WI38 (cell line): ENCODE measurements at regions not wholly inside any gene's neighbourhood (a gene's known extent, or its start where the extent isn't known, plus 50 kb on each side); places are given as distances from the start of the nearest gene placed in this dataset.

Source experiments
- H3K4me3 ChIP-seq: 2 replicates; pipeline ENCODE4 v1.5.1; 2011; ENCODE audit warnings: low read depth, mild to moderate bottlenecking, control low read depth, low read length
- CTCF ChIP-seq: IDR thresholded peaks from 2 replicates; pipeline ENCODE4 v1.5.1; 2012; ENCODE audit warnings: low read depth, mild to moderate bottlenecking, control low read depth, low read length

- TF ChIP-seq CTCF: no peak
These were observed 226.0 kb downstream of the DCDC2C start for GRCh38 chr2:3929374-3929773.

GRCh38 chr2:3930246-3930645 lies 226.9 kb downstream of the DCDC2C start:
- no peak overlapping the region for H3K4me3 ChIP-seq
- no peak for TF ChIP-seq CTCF

More at GRCh38 chr2:3929374-3929773, 226.0 kb downstream of the DCDC2C start:
- H3K4me3 ChIP-seq: no peak overlapping the region

GRCh38 chr2:3940661-3941060 lies 237.3 kb downstream of the DCDC2C start:
- TF ChIP-seq CTCF: no peak

GRCh38 chr2:3942841-3943240 lies 239.5 kb downstream of the DCDC2C start:
- no peak for TF ChIP-seq CTCF

More at GRCh38 chr2:3940661-3941060, 237.3 kb downstream of the DCDC2C start:
- H3K4me3 ChIP-seq: no peak overlapping the region

GRCh38 chr2:3944071-3944470 lies 240.7 kb downstream of the DCDC2C start:
- no peak overlapping the region for H3K4me3 ChIP-seq
- TF ChIP-seq CTCF: no peak

More at GRCh38 chr2:3942841-3943240, 239.5 kb downstream of the DCDC2C start:
- no peak overlapping the region for H3K4me3 ChIP-seq

- H3K4me3 ChIP-seq: no peak overlapping the region
- no peak for TF ChIP-seq CTCF
These were observed 241.5 kb downstream of the DCDC2C start for GRCh38 chr2:3944841-3945240.

GRCh38 chr2:3948191-3948590 lies 244.8 kb downstream of the DCDC2C start:
- TF ChIP-seq CTCF: no peak
- H3K4me3 ChIP-seq: no peak overlapping the region
